B cell (primary cell): ENCODE measurements at regions not wholly inside any gene's neighbourhood (a gene's known extent, or its start where the extent isn't known, plus 50 kb on each side); places are given as distances from the start of the nearest gene placed in this dataset.

Experiments used
- ATAC-seq: fragments of 200-7000 bp; cut with Tn5 transposase; one replicate; pipeline ENCODE4 v1.10.0; 2021; ENCODE audit warnings: low read depth, mild to moderate bottlenecking, moderate number of reproducible peaks, moderate library complexity
- CTCF ChIA-PET: fragments of 350-600 bp; sonication (Branson Sonifier 250); formaldehyde crosslinking; loops from one replicate; lab custom pipeline; 2021; ENCODE audit warnings: antibody characterized with exemption, inconsistent platforms; lab: Charles Lee
- POLR2A ChIA-PET: fragments of 350-600 bp; sonication (Branson Sonifier 250); formaldehyde crosslinking; loops from one replicate; lab custom pipeline; 2021; ENCODE audit warnings: antibody characterized with exemption; lab: Charles Lee
- DNase-seq: peaks from one replicate; pipeline ENCODE4 v3.0.0; 2013
- H2AFZ ChIP-seq: 2 replicates; pipeline ENCODE4 v1.6.1; 2012; ENCODE audit warnings: mild to moderate bottlenecking, low read depth, low read length; ENCODE audit not compliant: insufficient read depth, poor library complexity, severe bottlenecking
- H3K27ac ChIP-seq, 2 donors: 1 replicate in 1 of 2; 2 replicates in 1 of 2; pipeline ENCODE4 v1.5.1; 2012 to 2013; ENCODE audit warnings: low read length in 2 of 2, mild to moderate bottlenecking in 2 of 2, moderate library complexity in 1 of 2
- H3K27me3 ChIP-seq, 4 experiments: fragments of 200-600 bp in 1 of 4; sonication (generic) in 1 of 4; replicated peaks in 1 of 4; 1 replicate in 2 of 4; 2 replicates in 2 of 4; pipeline versions ENCODE4 v1.6.1 to v1.7.0; 2013 to 2016; ENCODE audit warnings: low read length in 3 of 4, mild to moderate bottlenecking in 2 of 4, mixed read lengths in 1 of 4, moderate library complexity in 1 of 4; ENCODE audit not compliant: insufficient read depth in 4 of 4, control insufficient read depth in 3 of 4; ENCODE audit errors: control extremely low read depth in 1 of 4
- H3K36me3 ChIP-seq, 2 experiments: replicated peaks in 1 of 2; 1 replicate in 1 of 2; 2 replicates in 1 of 2; pipeline versions ENCODE4 v1.6.1 to v1.7.1; 2013; ENCODE audit warnings: low read length in 1 of 2; ENCODE audit not compliant: insufficient read depth in 2 of 2, control insufficient read depth in 1 of 2; ENCODE audit errors: control extremely low read depth in 1 of 2, extremely low read depth in 1 of 2
- H3K4me1 ChIP-seq, 2 donors: fragments of 200-600 bp in 1 of 2; sonication (generic) in 1 of 2; 1 replicate in 1 of 2; 2 replicates in 1 of 2; pipeline versions ENCODE4 v1.5.1 to v1.6.1; 2013 to 2017; ENCODE audit warnings: low read length in 2 of 2; ENCODE audit not compliant: control insufficient read depth in 2 of 2, insufficient read depth in 2 of 2
- H3K4me2 ChIP-seq: replicated peaks from 2 replicates; pipeline ENCODE3; 2012; ENCODE audit warnings: mild to moderate bottlenecking, low read depth, low read length; ENCODE audit not compliant: poor library complexity, severe bottlenecking
- H3K4me3 ChIP-seq, 5 experiments: fragments of 200-600 bp in 1 of 5; sonication (generic) in 1 of 5; 1 replicate in 3 of 5; 2 replicates in 2 of 5; pipeline versions ENCODE4 v1.5.1 to v1.7.0; 2011 to 2016; ENCODE audit warnings: low read length in 4 of 5, mild to moderate bottlenecking in 4 of 5, low read depth in 2 of 5, control low read depth in 1 of 5, moderate library complexity in 1 of 5; ENCODE audit not compliant: insufficient read depth in 1 of 5; ENCODE audit errors: control extremely low read depth in 1 of 5, extremely low read depth in 1 of 5
- H3K79me2 ChIP-seq: fragments of 200-600 bp; sonication (generic); one replicate; pipeline ENCODE4 v1.6.0; 2016; ENCODE audit warnings: low read length; ENCODE audit not compliant: control insufficient read depth, insufficient read depth
- H3K9ac ChIP-seq: fragments of 200-600 bp; sonication (generic); 2 replicates; pipeline ENCODE4 v1.6.1; 2017; ENCODE audit warnings: mild to moderate bottlenecking, low read length, moderate library complexity
- H3K9me3 ChIP-seq, 3 donors: one replicate each; pipeline versions ENCODE4 v1.6.1 to v1.7.1; 2013; ENCODE audit warnings: low read length in 2 of 3; ENCODE audit not compliant: control insufficient read depth in 2 of 3, insufficient read depth in 1 of 3; ENCODE audit errors: control extremely low read depth in 1 of 3
- H4K20me1 ChIP-seq: 2 replicates; pipeline ENCODE4 v1.6.0; 2012; ENCODE audit warnings: mild to moderate bottlenecking, low read length; ENCODE audit not compliant: insufficient read depth, control insufficient read depth, poor library complexity, severe bottlenecking
- H3K27ac Mint-ChIP-seq: one replicate; pipeline ENCODE4 v1.8.0; 2021; ENCODE audit warnings: mixed read lengths
- H3K27me3 Mint-ChIP-seq: one replicate; pipeline ENCODE4 v1.8.0; 2021; ENCODE audit warnings: mixed read lengths
- H3K4me1 Mint-ChIP-seq: one replicate; pipeline ENCODE4 v1.8.0; 2021; ENCODE audit warnings: mixed read lengths
- H3K4me3 Mint-ChIP-seq: one replicate; pipeline ENCODE4 v1.8.0; 2021; ENCODE audit warnings: mixed read lengths
- H3K9me3 Mint-ChIP-seq: one replicate; pipeline ENCODE4 v1.8.0; 2022; ENCODE audit warnings: mixed read lengths; ENCODE audit not compliant: insufficient read depth
- EZH2 ChIP-seq: IDR thresholded peaks from 2 replicates; pipeline ENCODE4 v1.6.1; 2012; ENCODE audit warnings: borderline replicate concordance, low read depth, mild to moderate bottlenecking, moderate library complexity, low read length; ENCODE audit not compliant: insufficient read depth, poor library complexity, severe bottlenecking
- WGBS: methylation state at CpG from one replicate; pipeline ENCODE4 v1.1.5; 2013; ENCODE audit warnings: missing lambda C conversion rate; ENCODE audit not compliant: insufficient coverage; 5-methylcytosine and 5-hydroxymethylcytosine counted together
- intact Hi-C: fragments of 100-400 bp; cut with micrococcal nuclease; formaldehyde crosslinking; loops from one replicate; pipeline ENCODE4 v1.10.0; 2022
- TF ChIP-seq, protein P1 (sequence below): fragments of 200-600 bp; IDR thresholded peaks from one replicate; pipeline ENCODE4 v1.8.0; 2022; ENCODE audit warnings: antibody characterized with exemption, mild to moderate bottlenecking

DNA sequence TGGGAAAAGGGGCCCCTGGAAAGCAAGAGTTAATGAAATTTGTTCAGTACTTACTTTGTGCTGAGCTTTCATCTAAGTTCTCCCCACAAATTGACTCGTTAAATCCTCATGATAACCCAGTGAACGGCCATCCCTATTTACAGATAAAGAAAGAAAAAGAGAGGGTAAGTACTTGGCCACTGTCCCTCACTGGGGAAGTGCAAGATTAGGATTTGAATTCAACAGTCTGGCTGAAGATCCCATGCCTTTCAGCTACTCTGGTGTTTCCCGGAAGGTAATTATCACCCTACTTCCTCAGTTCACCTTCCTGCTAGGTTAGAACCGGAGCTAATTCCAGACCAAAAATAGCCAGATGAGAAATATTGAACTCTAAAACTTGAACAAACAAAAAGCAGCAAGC is 269.2 kb upstream of the TLE4 start:
- no peak for ATAC-seq
- H2AFZ ChIP-seq, result no peak overlapping the region
- WGBS, result 89% methylated on average over 1 of the region's 4 CpGs
- intact Hi-C loops, result no loop called here
- ChIA-PET CTCF (no interaction called here), POLR2A (no interaction called here)
- H3K27ac ChIP-seq, result no peak overlapping the region
- no peaks in the 10 kb centered on the region for H4K20me1 ChIP-seq
- no peaks in the 10 kb centered on the region for H3K79me2 ChIP-seq
- H3K4me1 Mint-ChIP-seq, result no peaks in the 10 kb centered on the region
- no peaks in the 10 kb centered on the region for H3K27me3 Mint-ChIP-seq
- no peaks in the 10 kb centered on the region for H3K9me3 Mint-ChIP-seq
- H3K4me3 ChIP-seq, result no peak overlapping the region
- no peaks in the 10 kb centered on the region for H3K9me3 ChIP-seq
- DNase-seq, result no peak
- TF ChIP-seq, protein P1, sequence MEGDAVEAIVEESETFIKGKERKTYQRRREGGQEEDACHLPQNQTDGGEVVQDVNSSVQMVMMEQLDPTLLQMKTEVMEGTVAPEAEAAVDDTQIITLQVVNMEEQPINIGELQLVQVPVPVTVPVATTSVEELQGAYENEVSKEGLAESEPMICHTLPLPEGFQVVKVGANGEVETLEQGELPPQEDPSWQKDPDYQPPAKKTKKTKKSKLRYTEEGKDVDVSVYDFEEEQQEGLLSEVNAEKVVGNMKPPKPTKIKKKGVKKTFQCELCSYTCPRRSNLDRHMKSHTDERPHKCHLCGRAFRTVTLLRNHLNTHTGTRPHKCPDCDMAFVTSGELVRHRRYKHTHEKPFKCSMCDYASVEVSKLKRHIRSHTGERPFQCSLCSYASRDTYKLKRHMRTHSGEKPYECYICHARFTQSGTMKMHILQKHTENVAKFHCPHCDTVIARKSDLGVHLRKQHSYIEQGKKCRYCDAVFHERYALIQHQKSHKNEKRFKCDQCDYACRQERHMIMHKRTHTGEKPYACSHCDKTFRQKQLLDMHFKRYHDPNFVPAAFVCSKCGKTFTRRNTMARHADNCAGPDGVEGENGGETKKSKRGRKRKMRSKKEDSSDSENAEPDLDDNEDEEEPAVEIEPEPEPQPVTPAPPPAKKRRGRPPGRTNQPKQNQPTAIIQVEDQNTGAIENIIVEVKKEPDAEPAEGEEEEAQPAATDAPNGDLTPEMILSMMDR, result no peak
- no peak for TF ChIP-seq EZH2
- H3K27me3 ChIP-seq, result no peaks in the 10 kb centered on the region
- no peaks in the 10 kb centered on the region for H3K4me1 ChIP-seq
- no peak overlapping the region for H3K4me3 Mint-ChIP-seq
- H3K4me2 ChIP-seq, result no peak overlapping the region
- no peak overlapping the region for H3K27ac Mint-ChIP-seq
- no peaks in the 10 kb centered on the region for H3K36me3 ChIP-seq
- no peak overlapping the region for H3K9ac ChIP-seq

DNA sequence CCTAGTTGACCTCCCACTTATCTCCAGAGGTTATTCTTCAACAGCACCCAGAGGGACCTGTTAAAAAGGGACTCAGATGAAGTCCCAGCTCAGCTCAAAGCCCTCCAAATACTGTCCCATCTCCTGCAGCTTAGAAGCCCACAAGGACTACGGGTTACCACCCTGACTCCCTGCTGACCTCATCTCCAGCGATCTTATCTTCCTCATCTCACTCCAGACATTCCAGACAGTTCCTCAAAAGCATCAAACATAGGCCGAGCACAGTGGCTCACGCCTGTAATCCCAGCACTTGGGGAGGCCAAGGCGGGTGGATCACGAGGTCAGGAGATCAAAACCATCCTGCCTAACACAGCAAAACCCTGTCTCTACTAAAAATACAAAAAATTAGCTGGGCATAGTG is 263.8 kb upstream of the TLE4 start:
- no peaks in the 10 kb centered on the region for H3K4me1 ChIP-seq
- no peak overlapping the region for H3K4me2 ChIP-seq
- no peak overlapping the region for H3K4me3 ChIP-seq
- H4K20me1 ChIP-seq, result no peaks in the 10 kb centered on the region
- no peaks in the 10 kb centered on the region for H3K36me3 ChIP-seq
- DNase-seq (no peak), ATAC-seq (no peak)
- TF ChIP-seq, protein P1, result no peak
- TF ChIP-seq EZH2, result no peak
- intact Hi-C loops, result no loop called here
- H3K27ac Mint-ChIP-seq, result no peak overlapping the region
- no peak overlapping the region for H3K9ac ChIP-seq
- WGBS, result 83% methylated on average over 3 of the region's 6 CpGs
- H3K4me1 Mint-ChIP-seq, result no peaks in the 10 kb centered on the region
- POLR2A ChIA-PET, result no interaction called here
- CTCF ChIA-PET, result no interaction called here
- no peaks in the 10 kb centered on the region for H3K79me2 ChIP-seq
- H3K4me3 Mint-ChIP-seq, result no peak overlapping the region
- H3K27me3 ChIP-seq, result no peaks in the 10 kb centered on the region
- no peak overlapping the region for H2AFZ ChIP-seq
- no peaks in the 10 kb centered on the region for H3K9me3 Mint-ChIP-seq
- H3K27me3 Mint-ChIP-seq, result no peaks in the 10 kb centered on the region
- H3K27ac ChIP-seq, result no peak overlapping the region
- H3K9me3 ChIP-seq, result no peaks in the 10 kb centered on the region
